HCT116 (cell line): ENCODE measurements at regions not wholly inside any gene's neighbourhood (a gene's known extent, or its start where the extent isn't known, plus 50 kb on each side); places are given as distances from the start of the nearest gene placed in this dataset.

Experiments
- ATAC-seq: fragments of 200-7000 bp; cut with Tn5 transposase; 2 replicates; pipeline ENCODE4 v1.9.1; 2020; ENCODE audit warnings: mild to moderate bottlenecking, moderate library complexity
- BruUV-seq: library from RNA; stranded (reverse); fragments of 400-500 nt; replicated peaks from 2 replicates; lab custom pipeline; 2021; lab: Mats Ljungman, UMichigan
- CTCF ChIA-PET: fragments of 300-600 bp; sonication (Branson Sonifier 250); formaldehyde crosslinking; loops from one replicate; lab custom pipeline; 2021; ENCODE audit warnings: antibody characterized with exemption; lab: Charles Lee
- POLR2A ChIA-PET: fragments of 300-600, 350-600 bp; sonication (Branson Sonifier 250); formaldehyde crosslinking; loops from one replicate; lab custom pipeline; 2021; ENCODE audit warnings: antibody characterized with exemption; lab: Charles Lee
- RAD21 ChIA-PET, 2 experiments: fragments of 300-600 bp; sonication (Branson Sonifier 250); formaldehyde crosslinking; loops; one replicate each; lab custom pipeline; 2023; ENCODE audit warnings: low total read pairs in 2 of 2; ENCODE audit not compliant: uncharacterized antibody in 2 of 2, unreplicated experiment in 2 of 2, low non-redundant PET in 1 of 2; lab: Charles Lee
- DNase-seq: peaks from one replicate; pipeline ENCODE4 v3.0.0-alpha.2; 2010; ENCODE audit warnings: low read depth, low spot score
- H2AFZ ChIP-seq: fragments of 200-600 bp; shearing (Covaris generic), sonication (generic); 2 replicates; pipeline ENCODE4 v1.6.1; 2017; ENCODE audit warnings: low read depth, mixed run types, mixed read lengths, antibody characterized with exemption, low read length; ENCODE audit not compliant: poor library complexity, severe bottlenecking
- H3K27ac ChIP-seq: 2 replicates; pipeline ENCODE4 v1.5.1; 2012; ENCODE audit warnings: low read depth, low read length
- H3K27me3 ChIP-seq: fragments of 200-600 bp; sonication (generic); 2 replicates; pipeline ENCODE4 v1.6.1; 2016; ENCODE audit warnings: mixed run types, low read length, mixed read lengths; ENCODE audit not compliant: insufficient read depth
- H3K36me3 ChIP-seq, 2 experiments: fragments of 200-500 bp in 1 of 2; fragments of 200-600 bp in 1 of 2; sonication (Bioruptor generic) in 1 of 2; sonication (generic) in 1 of 2; 2 replicates each; pipeline versions ENCODE4 v1.5.1 to v1.6.1; 2014 to 2016; ENCODE audit warnings: low read length in 2 of 2, inconsistent platforms in 1 of 2, mixed read lengths in 1 of 2, mixed run types in 1 of 2; ENCODE audit not compliant: insufficient read depth in 2 of 2, control insufficient read depth in 1 of 2
- H3K4me1 ChIP-seq, 2 experiments: fragments of 200-600 bp in 1 of 2; sonication (generic) in 1 of 2; 2 replicates each; pipeline versions ENCODE4 v1.5.1 to v1.6.1; 2012 to 2017; ENCODE audit warnings: low read length in 2 of 2, inconsistent platforms in 1 of 2, mild to moderate bottlenecking in 1 of 2, mixed read lengths in 1 of 2, mixed run types in 1 of 2, moderate library complexity in 1 of 2; ENCODE audit not compliant: insufficient read depth in 2 of 2, control insufficient read depth in 1 of 2
- H3K4me2 ChIP-seq: fragments of 200-600 bp; sonication (generic); 2 replicates; pipeline ENCODE4 v1.6.1; 2017; ENCODE audit warnings: mixed run types, low read length, mixed read lengths
- H3K4me3 ChIP-seq, 2 experiments: fragments of 200-600 bp in 1 of 2; sonication (generic) in 1 of 2; replicated peaks in 1 of 2; 2 replicates each; pipeline ENCODE4 v1.5.1; 2011 to 2016; ENCODE audit warnings: low read length in 2 of 2, control low read depth in 1 of 2, low read depth in 1 of 2, mild to moderate bottlenecking in 1 of 2, mixed read lengths in 1 of 2, mixed run types in 1 of 2
- H3K79me2 ChIP-seq: fragments of 200-600 bp; sonication (generic); 2 replicates; pipeline ENCODE4 v1.6.1; 2017; ENCODE audit warnings: mild to moderate bottlenecking, mixed run types, low read length, moderate library complexity, mixed read lengths; ENCODE audit not compliant: insufficient read depth
- H3K9ac ChIP-seq: fragments of 200-600 bp; sonication (generic); 2 replicates; pipeline ENCODE4 v1.6.1; 2016; ENCODE audit warnings: low read length, mixed read lengths
- H3K9me2 ChIP-seq: fragments of 200-600 bp; sonication (generic), shearing (Covaris generic); 2 replicates; pipeline ENCODE4 v1.6.1; 2017; ENCODE audit warnings: mixed run types, mild to moderate bottlenecking, moderate library complexity; ENCODE audit not compliant: insufficient read depth
- H3K9me3 ChIP-seq, 2 experiments: fragments of 200-500 bp in 1 of 2; fragments of 200-600 bp in 1 of 2; sonication (Bioruptor generic) in 1 of 2; sonication (generic) in 1 of 2; 2 replicates each; pipeline ENCODE4 v1.6.1; 2014 to 2017; ENCODE audit warnings: low read length in 2 of 2, mixed read lengths in 2 of 2, inconsistent platforms in 1 of 2, low read depth in 1 of 2, mild to moderate bottlenecking in 1 of 2, mixed run types in 1 of 2, moderate library complexity in 1 of 2; ENCODE audit not compliant: control insufficient read depth in 1 of 2, insufficient read depth in 1 of 2
- H4K20me1 ChIP-seq: fragments of 200-600 bp; sonication (generic), shearing (Covaris generic); 2 replicates; pipeline ENCODE4 v1.6.1; 2017; ENCODE audit warnings: mixed run types, mild to moderate bottlenecking, moderate library complexity; ENCODE audit not compliant: insufficient read depth
- ELF1 ChIP-seq: IDR thresholded peaks from 2 replicates; pipeline ENCODE4 v1.6.1; 2012; ENCODE audit warnings: low read depth, borderline replicate concordance
- EZH2 ChIP-seq: fragments of 200-600 bp; sonication (generic); IDR thresholded peaks from 2 replicates; pipeline ENCODE4 v1.6.1; 2017; ENCODE audit warnings: antibody characterized with exemption, mixed run types
- POLR2AphosphoS5 ChIP-seq: IDR thresholded peaks from 2 replicates; pipeline ENCODE4 v1.6.1; 2011; ENCODE audit warnings: mild to moderate bottlenecking, low read depth, low read length, moderate library complexity
- RAD21 ChIP-seq: IDR thresholded peaks from 2 replicates; pipeline ENCODE4 v1.6.1; 2012; ENCODE audit warnings: low read depth, mild to moderate bottlenecking
- SRF ChIP-seq: IDR thresholded peaks from 2 replicates; pipeline ENCODE4 v1.6.1; 2012; ENCODE audit warnings: low read depth
- ZFX ChIP-seq: fragments of 450-650 bp; IDR thresholded peaks from 2 replicates; pipeline ENCODE4 v1.6.1; 2017
- ZNF274 ChIP-seq: fragments of 200-500 bp; sonication (Bioruptor generic); IDR thresholded peaks from 2 replicates; pipeline ENCODE4 v1.6.1; 2014; ENCODE audit warnings: mild to moderate bottlenecking, low read depth, low read length, inconsistent platforms
- intact Hi-C: fragments of 100-400 bp; cut with micrococcal nuclease; formaldehyde crosslinking; loops from 2 replicates; pipeline ENCODE4 v1.10.0; 2022
- TF ChIP-seq, protein P1 (sequence below), 3 experiments: fragments of 200-600 bp in 1 of 3; sonication (generic) in 1 of 3; IDR thresholded peaks in 2 of 3; conservative IDR thresholded peaks in 1 of 3; 2 replicates each; pipeline ENCODE4 v1.5.1; 2012 to 2017; ENCODE audit warnings: low read depth in 2 of 3, low read length in 2 of 3, antibody characterized with exemption in 1 of 3, borderline replicate concordance in 1 of 3, control low read depth in 1 of 3, mild to moderate bottlenecking in 1 of 3, mixed read lengths in 1 of 3, mixed run types in 1 of 3, moderate library complexity in 1 of 3; ENCODE audit not compliant: insufficient read depth in 1 of 3

DNA sequence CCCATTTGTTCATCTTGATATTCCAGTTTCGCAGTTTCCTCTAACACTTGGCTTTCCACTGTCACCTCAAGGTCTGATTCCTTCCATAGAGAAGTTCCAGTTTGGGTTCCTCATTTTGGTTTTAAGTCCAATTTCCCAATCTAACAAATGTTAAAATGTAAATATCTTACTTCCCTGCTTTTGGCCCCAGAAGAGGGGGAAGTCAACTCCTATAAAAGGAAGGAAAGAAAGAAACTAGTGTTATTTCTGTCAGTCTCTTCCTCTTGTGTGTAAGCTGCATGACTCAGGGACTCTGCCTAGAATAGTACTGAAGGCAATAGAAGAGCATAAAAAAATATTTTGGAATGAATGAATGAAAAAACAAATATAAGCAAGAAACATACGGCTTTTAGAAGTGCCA is 127.5 kb upstream of the CCNG1 start (continued):
- TF ChIP-seq EZH2 (no peak), ZNF274 (no peak), RAD21 (no peak), POLR2AphosphoS5 (no peak), SRF (no peak), ZFX (no peak)
- TF ChIP-seq, protein P1, sequence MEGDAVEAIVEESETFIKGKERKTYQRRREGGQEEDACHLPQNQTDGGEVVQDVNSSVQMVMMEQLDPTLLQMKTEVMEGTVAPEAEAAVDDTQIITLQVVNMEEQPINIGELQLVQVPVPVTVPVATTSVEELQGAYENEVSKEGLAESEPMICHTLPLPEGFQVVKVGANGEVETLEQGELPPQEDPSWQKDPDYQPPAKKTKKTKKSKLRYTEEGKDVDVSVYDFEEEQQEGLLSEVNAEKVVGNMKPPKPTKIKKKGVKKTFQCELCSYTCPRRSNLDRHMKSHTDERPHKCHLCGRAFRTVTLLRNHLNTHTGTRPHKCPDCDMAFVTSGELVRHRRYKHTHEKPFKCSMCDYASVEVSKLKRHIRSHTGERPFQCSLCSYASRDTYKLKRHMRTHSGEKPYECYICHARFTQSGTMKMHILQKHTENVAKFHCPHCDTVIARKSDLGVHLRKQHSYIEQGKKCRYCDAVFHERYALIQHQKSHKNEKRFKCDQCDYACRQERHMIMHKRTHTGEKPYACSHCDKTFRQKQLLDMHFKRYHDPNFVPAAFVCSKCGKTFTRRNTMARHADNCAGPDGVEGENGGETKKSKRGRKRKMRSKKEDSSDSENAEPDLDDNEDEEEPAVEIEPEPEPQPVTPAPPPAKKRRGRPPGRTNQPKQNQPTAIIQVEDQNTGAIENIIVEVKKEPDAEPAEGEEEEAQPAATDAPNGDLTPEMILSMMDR (IDR thresholded peaks at IDR 0.05 in 2 of 3, conservative IDR thresholded peaks at IDR 0.05 in 1 of 3; ENCODE audit: borderline replicate concordance in 1 of 3, insufficient read depth in 1 of 3, low read depth in 2 of 3, low read length in 2 of 3) = no peak

DNA sequence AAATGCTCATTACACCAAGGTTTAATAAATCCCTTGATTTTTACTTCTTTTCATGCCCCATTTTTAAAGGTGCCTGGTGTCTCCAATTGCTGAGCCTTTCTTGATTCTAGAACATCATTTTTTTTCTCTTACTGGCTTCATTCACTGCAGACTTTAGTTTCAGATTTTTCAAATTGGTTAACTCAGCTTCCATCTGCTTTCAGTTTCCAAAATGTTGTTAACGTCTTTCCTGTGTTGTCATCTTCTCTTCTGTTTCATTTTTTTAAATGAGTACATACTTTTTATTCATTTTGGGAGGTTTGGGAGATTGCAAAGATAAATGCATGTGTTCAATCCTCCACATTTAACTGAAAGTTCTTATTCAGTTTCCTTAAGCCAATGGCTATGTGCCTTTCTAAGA is 126.4 kb upstream of the CCNG1 start:
- H2AFZ ChIP-seq = no peak overlapping the region
- no peak overlapping the region for H3K4me2 ChIP-seq
- CTCF ChIA-PET = no interaction called here
- no peaks in the 10 kb centered on the region for H3K27me3 ChIP-seq
- no peaks in the 10 kb centered on the region for H3K79me2 ChIP-seq
- no peaks in the 10 kb centered on the region; a peak in 1 of 4 replicates for H3K36me3 ChIP-seq
- intact Hi-C loops = no loop called here
- H3K27ac ChIP-seq = no peak overlapping the region
- H3K9me3 ChIP-seq = no peaks in the 10 kb centered on the region
- RAD21 ChIA-PET = no interaction called here
- no peaks in the 10 kb centered on the region for H3K4me1 ChIP-seq
- no peak for TF ChIP-seq ELF1
- TF ChIP-seq, all 23 proteins: peak for 0
- H3K4me3 ChIP-seq = no peak overlapping the region
- H3K9me2 ChIP-seq = no peaks in the 10 kb centered on the region
- H4K20me1 ChIP-seq = no peaks in the 10 kb centered on the region
- POLR2A ChIA-PET = no interaction called here
- ATAC-seq (no peak), DNase-seq (no peak)
- no peak overlapping the region for H3K9ac ChIP-seq
- BruUV-seq = no TSS peak
